ENCODE measurements at regions not wholly inside any gene's neighbourhood (a gene's known extent, or its start where the extent isn't known, plus 50 kb on each side); places are given as distances from the start of the nearest gene placed in this dataset.

GRCh38 chr6:134590004-134590403 is 272.1 kb upstream of the SGK1 start:
- 76% methylated on average over 5 of the region's 5 CpGs; no CpG with 5 or more reads in 1 of the 2 experiments for WGBS, 2 experiments (ENCODE audit: extremely low coverage in 1 of 2, insufficient coverage in 1 of 2, insufficient read length in 1 of 2, insufficient replicate concordance in 2 of 2, low coverage in 1 of 2, low lambda C conversion rate in 2 of 2, missing lambda C conversion rate in 1 of 2)
- Histone ChIP-seq H4K91ac (replicated peaks; ENCODE audit: insufficient read length, low read length) (no peak overlapping the region), H3K23me2 (ENCODE audit: low read depth, low read length) (no peaks in the 10 kb centered on the region; the same call in 1 of the 2 replicates), H3K23ac (ENCODE audit: insufficient read length) (no peak overlapping the region), H2AFZ (ENCODE audit: low read length) (no peak overlapping the region; the same call in 1 of the 2 replicates), H4K8ac (ENCODE audit: extremely low read depth, insufficient read depth, low read length) (no peak overlapping the region), H4K5ac (ENCODE audit: insufficient read length, low read depth, low read length) (no peak overlapping the region), H3K79me1 (ENCODE audit: low read depth, low read length) (no peaks in the 10 kb centered on the region), H3K27ac (ENCODE audit: low read depth, low read length) (no peak overlapping the region), H2BK12ac (ENCODE audit: low read depth, low read length) (no peak overlapping the region), H3K9ac (replicated peaks in 1 of 4; ENCODE audit: extremely low read depth in 1 of 4, low read depth in 3 of 4, low read length in 3 of 4) (no peak overlapping the region), H3K79me2 (ENCODE audit: control insufficient read depth in 1 of 2, insufficient read depth in 2 of 2, low read length in 2 of 2) (no peaks in the 10 kb centered on the region), H3K4me1 (replicated peaks in 1 of 4; ENCODE audit: control insufficient read depth in 3 of 4, insufficient read depth in 4 of 4, low read length in 3 of 4) (peaks cover 0 to 2% (median 0%) of the 10 kb centered on the region in 4 experiments; a peak in 1 of 7 replicates), H2AK5ac (ENCODE audit: low read depth, low read length) (no peak overlapping the region), H3K9me3 (ENCODE audit: insufficient read depth in 2 of 2, low read depth in 1 of 2, low read length in 1 of 2) (no peaks in the 10 kb centered on the region), H3K14ac (ENCODE audit: insufficient read length) (no peak overlapping the region), H3K4ac (replicated peaks; ENCODE audit: insufficient read length, low read depth, low read length) (no peak overlapping the region), H3K4me2 (ENCODE audit: insufficient read depth in 1 of 2, low read depth in 2 of 2, low read length in 2 of 2) (no peak overlapping the region), H2BK15ac (ENCODE audit: low read length) (no peak overlapping the region), H3K4me3 (ENCODE audit: extremely low read depth in 1 of 4, insufficient read depth in 2 of 4, low read depth in 3 of 4, low read length in 4 of 4) (no peak overlapping the region), H4K20me1 (replicated peaks in 1 of 2; ENCODE audit: control insufficient read depth in 1 of 2, insufficient read depth in 2 of 2, low read length in 2 of 2) (no peaks in the 10 kb centered on the region), H3K56ac (replicated peaks; ENCODE audit: insufficient read length, low read depth, low read length) (no peak overlapping the region), H3K36me3 (ENCODE audit: control insufficient read depth in 2 of 4, insufficient read depth in 4 of 4, low read length in 3 of 4) (no peaks in the 10 kb centered on the region), H2BK120ac (replicated peaks; ENCODE audit: low read depth, low read length) (no peak overlapping the region), H3K18ac (ENCODE audit: extremely low read depth, low read length) (no peak overlapping the region), H2BK20ac (ENCODE audit: low read length) (no peak overlapping the region), H3K27me3 (replicated peaks in 1 of 4; ENCODE audit: control insufficient read depth in 3 of 4, extremely low read depth in 1 of 4, insufficient read depth in 3 of 4, low read length in 3 of 4) (no peaks in the 10 kb centered on the region), H2BK5ac (ENCODE audit: low read depth, low read length) (no peak overlapping the region)
- DNase-seq (ENCODE audit: low read depth in 1 of 2, low spot score in 2 of 2) (no peak), FAIRE-seq (no peak)
- ChIA-PET CTCF (ENCODE audit: partially characterized antibody) (interaction anchor here (0.8 to 1.6 kb wide), 2 partner anchors 11 to 51 kb away, joined by 3 to 9 read pairs; no protein-coding TSS in a partner anchor), POLR2A (ENCODE audit: partially characterized antibody) (interaction anchor here (0.7 kb wide), 1 partner anchor 271 kb away, joined by 3 read pairs; no protein-coding TSS in a partner anchor)
- TF ChIP-seq USF2 (IDR thresholded peaks at IDR 0.05; ENCODE audit: low read length) (no peak), CHD2 (IDR thresholded peaks at IDR 0.05; ENCODE audit: low read length) (no peak), MAFK (IDR thresholded peaks at IDR 0.05; ENCODE audit: low read depth, low read length) (no peak), YY1 (IDR thresholded peaks at IDR 0.05; ENCODE audit: low read depth, low read length) (no peak), RXRA (IDR thresholded peaks at IDR 0.05; ENCODE audit: insufficient read depth, low read depth, low read length) (no peak), HDAC2 (IDR thresholded peaks at IDR 0.05; ENCODE audit: borderline replicate concordance in 1 of 2, low read depth in 2 of 2, low read length in 2 of 2) (no peak), JUN (IDR thresholded peaks at IDR 0.05; ENCODE audit: low read depth, low read length) (no peak), CEBPB (IDR thresholded peaks at IDR 0.05; ENCODE audit: low read depth, low read length) (no peak), SIN3A (conservative IDR thresholded peaks at IDR 0.05 in 1 of 2, IDR thresholded peaks at IDR 0.05 in 1 of 2; ENCODE audit: low read depth in 1 of 2, low read length in 2 of 2) (no peak), TCF12 (IDR thresholded peaks at IDR 0.05; ENCODE audit: low read depth, low read length) (no peak), POLR2A (IDR thresholded peaks at IDR 0.05; ENCODE audit: control extremely low read depth in 1 of 2, low read depth in 2 of 2, low read length in 2 of 2) (no peak), RBBP5 (IDR thresholded peaks at IDR 0.05; ENCODE audit: borderline replicate concordance, low read depth, low read length) (no peak), TAF1 (IDR thresholded peaks at IDR 0.05; ENCODE audit: low read depth, low read length) (no peak)
